SK-N-SH treated with all-trans-retinoic acid at 6 μM for 48 hours (cell line): ENCODE measurements at regions not wholly inside any gene's neighbourhood (a gene's known extent, or its start where the extent isn't known, plus 50 kb on each side); places are given as distances from the start of the nearest gene placed in this dataset.

ENCODE experiments used
- ATAC-seq: fragments of 200-7000 bp; cut with Tn5 transposase; 3 replicates; pipeline ENCODE4 v1.9.1; 2020; ENCODE audit warnings: mild to moderate bottlenecking, moderate library complexity
- ARNTL ChIP-seq: fragments of 450-650 bp; formaldehyde crosslinking; IDR thresholded peaks from 2 replicates; pipeline ENCODE4 v1.5.0; 2020; ENCODE audit warnings: low read depth, mild to moderate bottlenecking, moderate library complexity, borderline replicate concordance
- BACH2 ChIP-seq: fragments of 250-450 bp; sonication (Bioruptor Pico); IDR thresholded peaks from 2 replicates; pipeline ENCODE4 v1.9.0; 2021; ENCODE audit warnings: mild to moderate bottlenecking, borderline replicate concordance
- CSDC2 ChIP-seq: fragments of 250-450 bp; sonication (Bioruptor Pico); IDR thresholded peaks from 2 replicates; pipeline ENCODE4 v1.5.0; 2020; ENCODE audit warnings: mild to moderate bottlenecking, moderate library complexity
- ESRRG ChIP-seq: fragments of 250-450 bp; sonication (Bioruptor Pico); IDR thresholded peaks from 2 replicates; pipeline ENCODE4 v1.6.1; 2021; ENCODE audit warnings: mild to moderate bottlenecking
- GLIS3 ChIP-seq: fragments of 250-450 bp; sonication (Bioruptor Pico); IDR thresholded peaks from 2 replicates; pipeline ENCODE4 v1.5.0; 2020; ENCODE audit warnings: mild to moderate bottlenecking, moderate library complexity
- ISL1 ChIP-seq: fragments of 250-450 bp; sonication (Bioruptor Pico); IDR thresholded peaks from 2 replicates; pipeline ENCODE4 v2.1.2; 2022; ENCODE audit warnings: mild to moderate bottlenecking, moderate library complexity
- OSR1 ChIP-seq: fragments of 250-450 bp; sonication (Bioruptor Pico); IDR thresholded peaks from 2 replicates; pipeline ENCODE4 v1.8.0; 2022; ENCODE audit warnings: moderate library complexity, mild to moderate bottlenecking, inconsistent platforms
- PPARA ChIP-seq: fragments of 250-450 bp; sonication (Bioruptor Pico); IDR thresholded peaks from 2 replicates; pipeline ENCODE4 v1.5.0; 2020; ENCODE audit warnings: mild to moderate bottlenecking, borderline replicate concordance
- RARB ChIP-seq: fragments of 250-450 bp; sonication (Bioruptor Pico); IDR thresholded peaks from 2 replicates; pipeline ENCODE4 v1.8.0; 2021; ENCODE audit warnings: mild to moderate bottlenecking, moderate library complexity
- SNAI2 ChIP-seq: fragments of 250-450 bp; sonication (Bioruptor Pico); IDR thresholded peaks from 2 replicates; pipeline ENCODE4 v1.5.0; 2020; ENCODE audit warnings: mild to moderate bottlenecking, moderate library complexity
- TCF4 ChIP-seq: fragments of 250-450 bp; sonication (Bioruptor Pico); IDR thresholded peaks from 2 replicates; pipeline ENCODE4 v1.8.0; 2021; ENCODE audit warnings: mild to moderate bottlenecking, moderate library complexity, borderline replicate concordance
- TOX ChIP-seq: fragments of 250-450 bp; sonication (Bioruptor Pico); IDR thresholded peaks from 2 replicates; pipeline ENCODE4 v1.8.0; 2021; ENCODE audit warnings: mild to moderate bottlenecking, moderate library complexity, borderline replicate concordance
- ZC3H10 ChIP-seq: fragments of 250-450 bp; sonication (Bioruptor Pico); IDR thresholded peaks from 2 replicates; pipeline ENCODE4 v1.5.1; 2021; ENCODE audit warnings: mild to moderate bottlenecking, moderate library complexity
- ZFP3 ChIP-seq: fragments of 250-450 bp; sonication (Bioruptor Pico); IDR thresholded peaks from 2 replicates; pipeline ENCODE4 v1.5.0; 2020; ENCODE audit warnings: mild to moderate bottlenecking, moderate library complexity
- ZNF565 ChIP-seq: fragments of 450-650 bp; formaldehyde crosslinking; conservative IDR thresholded peaks from 2 replicates; pipeline ENCODE4 v1.5.0; 2020; ENCODE audit warnings: low read depth, mild to moderate bottlenecking, moderate library complexity
- ZNF70 ChIP-seq: fragments of 450-650 bp; formaldehyde crosslinking; IDR thresholded peaks from 2 replicates; pipeline ENCODE4 v1.5.0; 2020; ENCODE audit warnings: mild to moderate bottlenecking, moderate library complexity
- ZNF8 ChIP-seq: fragments of 450-650 bp; formaldehyde crosslinking; IDR thresholded peaks from 2 replicates; pipeline ENCODE4 v1.5.0; 2020; ENCODE audit warnings: mild to moderate bottlenecking, moderate library complexity
- TF ChIP-seq, protein P1 (sequence below): fragments of 250-450 bp; sonication (Bioruptor Pico); IDR thresholded peaks from 2 replicates; pipeline ENCODE4 v1.5.1; 2020; ENCODE audit warnings: low read depth, mild to moderate bottlenecking, moderate library complexity
- TF ChIP-seq, protein P2 (sequence below): fragments of 250-450 bp; sonication (Bioruptor Pico); IDR thresholded peaks from 2 replicates; pipeline ENCODE4 v1.8.0; 2021; ENCODE audit warnings: low read depth, mild to moderate bottlenecking, moderate library complexity, borderline replicate concordance
- TF ChIP-seq, protein P3 (sequence below): fragments of 250-450 bp; sonication (Bioruptor Pico); IDR thresholded peaks from 2 replicates; pipeline ENCODE4 v1.5.1; 2021; ENCODE audit warnings: mild to moderate bottlenecking, moderate library complexity
- TF ChIP-seq, protein P4 (sequence below): fragments of 250-450 bp; sonication (Bioruptor Pico); IDR thresholded peaks from 2 replicates; pipeline ENCODE4 v1.8.0; 2020; ENCODE audit warnings: mild to moderate bottlenecking, moderate library complexity, borderline replicate concordance

DNA sequence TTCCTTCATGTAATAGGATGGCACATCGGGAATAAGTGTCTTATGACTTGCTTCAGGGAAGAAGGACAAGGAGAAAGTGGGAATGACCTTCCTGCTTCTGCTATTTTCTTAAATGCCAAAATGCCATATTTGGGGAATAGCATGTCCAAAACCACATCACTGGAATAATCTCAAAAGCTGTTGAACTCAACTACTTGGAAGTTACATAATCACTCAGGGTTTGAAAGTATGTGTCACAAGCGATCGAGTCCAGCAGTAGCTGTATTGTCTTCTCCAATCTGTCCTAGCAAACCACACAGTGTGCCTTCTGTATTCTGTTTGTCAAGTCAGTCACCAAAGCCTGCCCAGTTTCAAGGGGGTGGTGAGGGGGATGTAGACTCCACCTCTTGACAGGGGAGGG lies 58.3 kb upstream of the GADL1 start:
- no peak for ATAC-seq
- TF ChIP-seq OSR1 (CRISPR knock-in tag) (no peak), ZNF565 (CRISPR knock-in tag) (no peak)
- TF ChIP-seq, protein P1, sequence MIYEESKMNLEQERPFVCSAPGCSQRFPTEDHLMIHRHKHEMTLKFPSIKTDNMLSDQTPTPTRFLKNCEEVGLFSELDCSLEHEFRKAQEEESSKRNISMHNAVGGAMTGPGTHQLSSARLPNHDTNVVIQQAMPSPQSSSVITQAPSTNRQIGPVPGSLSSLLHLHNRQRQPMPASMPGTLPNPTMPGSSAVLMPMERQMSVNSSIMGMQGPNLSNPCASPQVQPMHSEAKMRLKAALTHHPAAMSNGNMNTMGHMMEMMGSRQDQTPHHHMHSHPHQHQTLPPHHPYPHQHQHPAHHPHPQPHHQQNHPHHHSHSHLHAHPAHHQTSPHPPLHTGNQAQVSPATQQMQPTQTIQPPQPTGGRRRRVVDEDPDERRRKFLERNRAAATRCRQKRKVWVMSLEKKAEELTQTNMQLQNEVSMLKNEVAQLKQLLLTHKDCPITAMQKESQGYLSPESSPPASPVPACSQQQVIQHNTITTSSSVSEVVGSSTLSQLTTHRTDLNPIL: no peak
- TF ChIP-seq, protein P2, sequence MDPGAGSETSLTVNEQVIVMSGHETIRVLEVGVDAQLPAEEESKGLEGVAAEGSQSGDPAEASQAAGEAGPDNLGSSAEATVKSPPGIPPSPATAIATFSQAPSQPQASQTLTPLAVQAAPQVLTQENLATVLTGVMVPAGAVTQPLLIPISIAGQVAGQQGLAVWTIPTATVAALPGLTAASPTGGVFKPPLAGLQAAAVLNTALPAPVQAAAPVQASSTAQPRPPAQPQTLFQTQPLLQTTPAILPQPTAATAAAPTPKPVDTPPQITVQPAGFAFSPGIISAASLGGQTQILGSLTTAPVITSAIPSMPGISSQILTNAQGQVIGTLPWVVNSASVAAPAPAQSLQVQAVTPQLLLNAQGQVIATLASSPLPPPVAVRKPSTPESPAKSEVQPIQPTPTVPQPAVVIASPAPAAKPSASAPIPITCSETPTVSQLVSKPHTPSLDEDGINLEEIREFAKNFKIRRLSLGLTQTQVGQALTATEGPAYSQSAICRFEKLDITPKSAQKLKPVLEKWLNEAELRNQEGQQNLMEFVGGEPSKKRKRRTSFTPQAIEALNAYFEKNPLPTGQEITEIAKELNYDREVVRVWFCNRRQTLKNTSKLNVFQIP (CRISPR knock-in tag): no peak

DNA sequence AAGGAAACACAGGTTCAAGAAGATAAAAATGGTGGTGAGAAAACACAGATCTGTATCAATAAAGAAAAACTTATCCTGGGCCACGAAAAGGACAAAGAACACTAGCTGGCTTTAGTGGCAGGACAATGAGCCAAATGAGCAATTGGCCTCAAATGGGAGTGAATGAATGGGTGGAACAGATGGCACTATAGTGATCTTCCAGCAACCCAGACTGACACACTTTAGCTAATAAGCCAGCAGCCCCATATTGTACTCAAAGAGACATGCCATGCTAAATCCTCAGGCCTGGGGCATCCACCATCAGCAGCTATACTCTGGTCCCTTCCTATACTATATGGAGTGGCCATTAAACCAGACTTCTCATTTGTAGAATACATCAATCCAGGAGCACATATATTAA lies 60.0 kb upstream of the GADL1 start:
- no peak for ATAC-seq
- TF ChIP-seq, protein P3, sequence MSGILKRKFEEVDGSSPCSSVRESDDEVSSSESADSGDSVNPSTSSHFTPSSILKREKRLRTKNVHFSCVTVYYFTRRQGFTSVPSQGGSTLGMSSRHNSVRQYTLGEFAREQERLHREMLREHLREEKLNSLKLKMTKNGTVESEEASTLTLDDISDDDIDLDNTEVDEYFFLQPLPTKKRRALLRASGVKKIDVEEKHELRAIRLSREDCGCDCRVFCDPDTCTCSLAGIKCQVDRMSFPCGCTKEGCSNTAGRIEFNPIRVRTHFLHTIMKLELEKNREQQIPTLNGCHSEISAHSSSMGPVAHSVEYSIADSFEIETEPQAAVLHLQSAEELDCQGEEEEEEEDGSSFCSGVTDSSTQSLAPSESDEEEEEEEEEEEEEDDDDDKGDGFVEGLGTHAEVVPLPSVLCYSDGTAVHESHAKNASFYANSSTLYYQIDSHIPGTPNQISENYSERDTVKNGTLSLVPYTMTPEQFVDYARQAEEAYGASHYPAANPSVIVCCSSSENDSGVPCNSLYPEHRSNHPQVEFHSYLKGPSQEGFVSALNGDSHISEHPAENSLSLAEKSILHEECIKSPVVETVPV: no peak
- TF ChIP-seq CSDC2 (no peak), ISL1 (CRISPR knock-in tag) (no peak), ESRRG (CRISPR knock-in tag) (no peak), RARB (CRISPR knock-in tag) (no peak), ZNF70 (CRISPR knock-in tag) (no peak), ZNF565 (CRISPR knock-in tag) (no peak), ZC3H10 (CRISPR knock-in tag) (no peak), PPARA (CRISPR knock-in tag) (no peak), ARNTL (CRISPR knock-in tag) (no peak), ZNF8 (no peak), OSR1 (CRISPR knock-in tag) (no peak), ZFP3 (CRISPR knock-in tag) (no peak), BACH2 (CRISPR knock-in tag) (no peak), TCF4 (CRISPR knock-in tag) (no peak)
- TF ChIP-seq, protein P2 (CRISPR knock-in tag): no peak
- TF ChIP-seq, protein P4, sequence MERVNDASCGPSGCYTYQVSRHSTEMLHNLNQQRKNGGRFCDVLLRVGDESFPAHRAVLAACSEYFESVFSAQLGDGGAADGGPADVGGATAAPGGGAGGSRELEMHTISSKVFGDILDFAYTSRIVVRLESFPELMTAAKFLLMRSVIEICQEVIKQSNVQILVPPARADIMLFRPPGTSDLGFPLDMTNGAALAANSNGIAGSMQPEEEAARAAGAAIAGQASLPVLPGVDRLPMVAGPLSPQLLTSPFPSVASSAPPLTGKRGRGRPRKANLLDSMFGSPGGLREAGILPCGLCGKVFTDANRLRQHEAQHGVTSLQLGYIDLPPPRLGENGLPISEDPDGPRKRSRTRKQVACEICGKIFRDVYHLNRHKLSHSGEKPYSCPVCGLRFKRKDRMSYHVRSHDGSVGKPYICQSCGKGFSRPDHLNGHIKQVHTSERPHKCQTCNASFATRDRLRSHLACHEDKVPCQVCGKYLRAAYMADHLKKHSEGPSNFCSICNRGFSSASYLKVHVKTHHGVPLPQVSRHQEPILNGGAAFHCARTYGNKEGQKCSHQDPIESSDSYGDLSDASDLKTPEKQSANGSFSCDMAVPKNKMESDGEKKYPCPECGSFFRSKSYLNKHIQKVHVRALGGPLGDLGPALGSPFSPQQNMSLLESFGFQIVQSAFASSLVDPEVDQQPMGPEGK: no peak

DNA sequence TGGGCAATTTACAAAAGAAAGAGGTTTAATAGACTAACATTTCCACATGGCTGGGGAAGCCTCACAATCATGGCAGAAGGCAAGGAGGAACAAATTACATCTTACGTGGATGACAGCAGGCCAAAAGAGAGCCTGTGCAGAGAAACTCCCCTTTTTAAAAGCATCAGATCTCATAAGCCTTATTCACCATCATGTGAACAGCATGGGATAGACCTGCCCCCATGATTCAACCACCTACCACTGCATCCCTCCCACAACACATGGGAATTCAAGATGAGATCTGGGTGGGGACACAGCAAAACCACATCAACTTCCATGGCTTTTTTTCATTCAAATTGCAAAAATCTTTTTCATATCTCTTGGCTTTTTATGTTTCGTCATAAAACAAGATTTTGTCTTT lies 67.6 kb upstream of the GADL1 start:
- no peak for ATAC-seq
- TF ChIP-seq PPARA (CRISPR knock-in tag) (no peak), GLIS3 (CRISPR knock-in tag) (no peak), TCF4 (CRISPR knock-in tag) (no peak), BACH2 (CRISPR knock-in tag) (no peak), OSR1 (CRISPR knock-in tag) (no peak), ISL1 (CRISPR knock-in tag) (no peak), ZC3H10 (CRISPR knock-in tag) (no peak), ZNF565 (CRISPR knock-in tag) (no peak), TOX (CRISPR knock-in tag) (no peak), ESRRG (CRISPR knock-in tag) (no peak), RARB (CRISPR knock-in tag) (no peak), ZFP3 (CRISPR knock-in tag) (no peak), ZNF8 (no peak), ARNTL (CRISPR knock-in tag) (no peak), SNAI2 (no peak)
- TF ChIP-seq, protein P1: no peak
- TF ChIP-seq, protein P2 (CRISPR knock-in tag): no peak
